CD4-positive, alpha-beta T cell treated with Interleukin-4 for 1 hour (primary cell): ENCODE measurements at regions not wholly inside any gene's neighbourhood (a gene's known extent, or its start where the extent isn't known, plus 50 kb on each side); places are given as distances from the start of the nearest gene placed in this dataset.

Experiments used
- DNase-seq, 2 donors: peaks; one replicate each; pipeline ENCODE4 v3.0.0-alpha.2; 2020 to 2022

DNA sequence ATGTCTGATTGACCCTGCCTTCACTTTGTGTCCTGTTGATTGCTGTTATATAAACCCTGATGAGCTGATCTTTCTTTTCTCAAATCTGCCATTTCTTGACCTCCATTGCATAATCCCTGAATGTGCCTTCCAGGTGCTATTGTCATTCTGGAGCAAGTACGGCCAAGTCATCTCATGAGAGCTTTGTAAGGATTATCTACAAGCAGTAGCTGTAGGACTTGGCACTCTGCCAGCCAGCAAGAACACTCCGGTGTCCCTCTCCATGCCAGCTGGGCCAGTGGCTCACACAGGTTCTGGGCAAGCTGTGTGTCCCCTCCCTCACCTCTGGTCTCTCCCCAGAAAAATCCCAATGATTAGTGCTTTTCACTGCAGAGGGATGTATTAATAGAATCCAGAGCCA, 348.1 kb downstream of the FOXO1 start:
- DNase-seq = no peak

DNA sequence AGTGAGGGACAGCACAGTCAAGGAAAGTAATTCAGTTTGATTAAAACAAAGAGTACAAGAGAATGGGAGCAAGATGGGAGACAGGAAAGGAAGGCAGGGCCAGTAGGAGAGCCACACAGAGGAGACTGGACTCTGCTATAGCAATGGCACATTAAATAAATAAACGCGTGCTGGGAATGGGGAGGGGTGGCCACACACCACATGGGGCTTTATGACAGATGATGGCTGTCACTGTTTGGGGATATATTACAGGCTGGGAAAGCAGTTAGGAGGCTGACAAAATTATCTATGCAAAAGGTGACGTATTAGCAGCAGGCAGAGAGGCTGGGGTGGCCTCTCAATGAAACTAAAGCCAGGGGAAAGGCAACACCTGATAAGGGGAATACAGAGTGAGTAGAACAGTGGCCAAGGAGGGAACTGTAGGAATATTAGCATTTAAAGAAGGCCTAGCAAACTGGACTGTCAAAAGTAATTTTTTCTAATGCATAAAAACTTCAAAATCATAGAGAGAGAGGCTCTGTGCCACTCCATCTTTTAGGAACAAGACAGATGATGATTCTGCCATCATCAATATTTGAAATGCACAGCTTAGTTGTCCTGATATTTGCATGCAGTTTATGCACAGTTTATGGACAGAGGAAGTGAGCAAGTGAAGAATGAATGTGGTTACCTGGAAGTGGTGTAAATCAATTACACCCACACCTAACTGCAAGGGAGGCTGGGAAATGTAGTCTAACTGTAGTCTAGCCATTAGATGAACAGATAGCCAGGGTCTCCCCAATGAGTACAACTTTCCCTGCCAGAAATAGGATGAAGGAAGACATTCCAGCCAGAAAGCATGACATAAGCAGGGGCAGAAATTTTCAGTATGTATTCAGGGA, 346.5 kb downstream of the FOXO1 start:
- DNase-seq = peak in 1 of 2 donors; percentile 21

DNA sequence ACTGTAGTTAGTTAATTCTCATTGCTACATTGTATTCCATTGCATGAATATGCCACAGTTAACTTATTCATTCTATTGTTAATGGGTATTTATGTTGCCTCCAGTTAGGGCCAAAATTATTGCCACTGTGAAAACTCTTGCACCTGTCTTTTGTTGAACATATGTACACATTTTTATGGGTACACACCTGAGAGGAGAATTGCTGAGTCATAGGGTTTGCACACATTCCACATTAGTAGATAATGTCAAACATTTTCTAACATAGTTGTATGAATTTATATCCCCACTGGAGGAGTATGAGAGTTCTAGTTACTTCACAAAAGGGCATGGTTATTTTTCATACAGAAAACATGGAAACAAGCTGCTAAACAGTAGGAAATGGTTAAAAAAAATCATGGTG, 338.4 kb downstream of the FOXO1 start:
- DNase-seq = no peak

DNA sequence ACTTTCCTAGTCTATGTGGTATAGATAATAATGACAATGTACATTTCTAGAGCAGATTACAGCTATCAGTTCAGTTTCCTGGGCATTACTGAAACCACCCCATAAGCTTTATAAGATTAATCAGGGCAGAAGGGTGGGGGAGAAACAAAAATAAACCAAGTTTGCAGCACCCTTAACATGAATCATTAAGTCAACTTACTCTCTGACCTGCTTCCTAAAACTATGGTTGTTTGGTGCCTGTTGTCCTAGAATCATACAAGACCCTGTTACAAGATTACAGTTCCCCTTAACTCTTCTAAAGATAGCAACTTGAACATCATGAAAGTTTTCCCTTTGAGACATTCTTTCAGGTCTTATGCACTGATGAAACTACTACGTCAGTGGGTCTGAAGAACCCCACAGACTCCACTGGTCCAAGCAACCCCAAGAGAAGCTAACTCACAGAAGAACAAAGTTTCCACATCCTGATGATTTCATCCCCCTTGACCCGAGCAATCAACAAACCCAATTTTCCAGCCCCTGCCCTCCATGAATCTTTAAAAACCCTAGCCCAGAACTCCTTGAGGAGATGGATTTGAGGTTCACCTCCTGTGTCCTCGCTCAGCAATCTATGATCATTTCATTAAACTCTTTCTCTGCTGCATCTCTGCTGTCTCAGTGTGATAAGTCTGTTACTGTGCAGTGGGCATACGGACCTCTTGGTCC, 336.5 kb downstream of the FOXO1 start:
- no peak for DNase-seq

DNA sequence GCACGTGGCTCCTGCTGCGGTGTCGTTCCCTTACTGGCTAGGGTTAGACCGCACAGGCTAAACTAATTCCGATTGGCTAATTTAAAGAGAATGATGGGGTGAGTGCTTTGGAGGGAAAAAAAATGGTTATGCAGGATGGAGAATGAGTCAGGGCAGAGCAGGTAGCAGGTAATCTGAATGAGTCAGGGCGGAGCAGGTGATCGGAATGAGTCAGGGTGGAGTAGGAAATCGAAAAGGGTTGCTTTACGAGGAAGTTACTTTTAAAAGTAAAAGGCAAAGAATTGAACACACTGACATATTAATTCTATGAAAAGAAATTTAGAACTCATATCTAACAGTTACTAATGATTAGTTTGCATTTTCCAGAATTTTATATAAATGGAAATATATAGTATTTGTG, 335.5 kb downstream of the FOXO1 start:
- DNase-seq = no peak

GRCh38 chr13:40331802-40332201, 334.6 kb downstream of the FOXO1 start:
- DNase-seq = no peak

- no peak for DNase-seq
Observed at GRCh38 chr13:40333226-40333625, 333.2 kb downstream of the FOXO1 start.

DNA sequence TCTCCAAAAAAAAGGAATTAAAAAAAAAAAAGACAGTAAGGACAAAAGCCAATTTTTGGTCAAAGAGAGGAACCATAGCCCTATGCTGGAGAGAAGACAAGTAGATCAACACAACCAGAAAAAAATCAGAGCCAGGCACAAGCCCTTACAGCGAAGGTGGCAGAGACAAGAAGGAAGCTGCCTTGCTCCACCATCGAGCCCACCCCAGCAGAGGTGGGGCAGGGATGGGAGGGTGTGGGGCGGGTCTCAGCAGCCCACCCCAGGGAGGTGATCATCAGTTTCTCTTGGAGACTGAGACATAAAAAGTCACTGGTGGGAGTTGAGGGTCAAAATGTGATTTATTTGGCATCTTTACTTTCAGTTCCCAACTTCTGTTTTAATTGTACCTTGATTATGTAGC, 332.4 kb downstream of the FOXO1 start:
- no peak for DNase-seq

DNA sequence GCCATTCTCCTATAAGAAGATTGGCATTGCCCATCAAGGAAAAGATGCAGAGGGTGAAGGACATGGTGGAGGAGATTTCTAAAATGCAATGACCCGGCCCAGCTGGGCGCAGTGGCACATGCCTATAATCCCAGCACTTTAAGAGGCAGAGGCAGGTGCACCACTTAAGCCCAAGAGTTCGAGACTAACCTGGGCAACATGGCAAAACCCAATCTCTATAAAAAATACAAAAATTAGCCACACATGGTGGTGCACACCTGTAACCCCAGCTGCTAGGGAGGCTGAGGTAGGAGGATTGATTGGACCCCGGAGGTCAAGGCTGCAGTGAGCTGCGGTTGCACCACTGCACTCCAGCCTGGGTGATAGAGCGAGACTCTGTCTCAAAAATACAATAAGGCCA, 331.8 kb downstream of the FOXO1 start:
- no peak for DNase-seq

GRCh38 chr13:40336228-40337221, 329.9 kb downstream of the FOXO1 start:
- DNase-seq = no peak

GRCh38 chr13:40337651-40338050, 328.8 kb downstream of the FOXO1 start:
- no peak for DNase-seq

GRCh38 chr13:40338217-40338616, 328.2 kb downstream of the FOXO1 start:
- DNase-seq = no peak

DNA sequence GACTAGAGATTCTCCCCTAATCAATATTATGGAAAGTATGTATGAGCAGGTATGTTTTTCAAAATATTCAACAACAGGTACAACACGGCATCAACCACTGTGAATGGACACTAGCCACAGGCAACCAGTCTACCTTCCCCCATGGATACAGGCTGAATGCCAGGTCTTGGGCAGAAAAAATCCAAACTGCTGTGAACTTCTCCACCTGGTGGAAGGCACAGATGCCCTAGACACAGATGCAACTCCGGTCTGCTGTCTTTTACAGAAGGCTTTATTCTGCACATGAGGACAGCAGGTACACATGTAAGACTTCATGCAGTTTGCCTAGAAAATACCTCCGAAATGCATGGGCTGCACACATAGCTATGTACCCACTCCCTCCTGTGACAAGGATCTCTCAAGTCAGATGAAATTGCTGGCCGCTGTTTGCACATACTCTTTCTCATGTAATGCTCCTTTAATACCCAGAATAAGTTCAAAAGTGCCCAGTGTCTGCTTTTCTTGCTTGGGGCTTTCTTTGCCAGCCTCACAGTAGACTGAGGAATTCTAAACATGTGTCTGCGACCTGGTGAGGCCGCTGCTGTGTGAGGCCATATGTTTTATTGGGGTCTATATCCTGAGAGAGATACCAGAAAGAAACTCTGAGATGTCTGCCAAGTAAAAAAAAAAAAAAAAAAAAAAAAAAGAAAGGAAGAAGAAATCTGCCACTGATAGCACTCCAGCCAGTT, 325.9 kb downstream of the FOXO1 start:
- no peak for DNase-seq

DNA sequence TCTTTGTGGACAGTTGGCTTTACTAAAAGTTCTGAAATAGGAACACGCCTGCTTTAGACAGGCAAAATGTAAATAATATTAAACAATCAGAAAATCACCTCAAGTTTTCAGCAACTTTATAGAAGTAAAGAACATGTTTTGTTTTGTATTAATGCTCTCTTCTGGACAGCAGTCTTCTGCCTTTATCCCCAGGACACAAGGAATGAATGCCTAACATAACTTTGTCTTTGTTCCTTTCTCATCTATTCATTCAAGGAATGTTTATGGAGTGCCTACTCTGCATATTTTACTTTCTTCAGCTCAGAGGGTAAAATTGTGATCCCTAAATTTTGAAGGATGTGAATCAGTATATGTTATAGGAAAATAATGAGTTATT, 325.4 kb downstream of the FOXO1 start:
- DNase-seq = no peak

DNA sequence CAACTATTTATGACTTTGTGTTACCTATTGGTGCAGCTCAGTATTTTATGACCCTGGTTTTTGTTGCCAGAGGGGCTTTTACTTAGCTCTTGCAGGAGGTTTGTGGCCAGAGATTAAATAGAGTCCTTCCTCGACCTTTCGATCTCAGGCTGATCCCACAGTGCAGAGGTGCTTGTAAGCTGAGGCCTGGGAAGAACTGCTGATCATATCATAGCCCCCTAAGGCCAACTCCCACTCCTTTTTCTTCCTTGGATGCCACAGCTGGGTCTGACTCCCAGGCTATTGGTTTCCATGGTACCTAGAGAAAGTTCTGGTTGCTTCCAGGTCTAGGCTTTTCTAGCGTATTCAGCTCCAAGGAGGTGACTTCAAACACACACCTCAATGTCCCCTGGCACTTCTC, 324.9 kb downstream of the FOXO1 start:
- DNase-seq = no peak

- no peak for DNase-seq
Observed at GRCh38 chr13:40342461-40342860, 324.0 kb downstream of the FOXO1 start.

DNA sequence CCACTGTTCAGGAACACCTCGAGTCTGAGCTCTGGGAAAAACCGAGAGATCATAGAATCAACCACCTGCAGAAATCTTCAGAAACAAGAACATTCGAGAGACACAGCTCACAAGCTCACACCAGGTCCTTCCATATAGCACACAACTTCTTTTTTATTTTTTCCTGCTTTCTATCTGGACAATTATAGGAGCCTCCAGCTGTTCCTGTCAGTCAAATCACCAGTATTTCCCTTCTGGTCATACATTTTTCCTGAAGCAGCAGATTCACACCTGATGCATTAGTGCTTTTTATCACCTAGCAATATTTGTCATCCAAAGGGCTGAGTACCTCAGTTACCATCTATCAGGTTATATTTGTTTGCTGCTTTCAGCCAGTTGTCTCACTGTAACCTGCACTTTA, 323.5 kb downstream of the FOXO1 start:
- no peak for DNase-seq

- DNase-seq = no peak
Observed at GRCh38 chr13:40343550-40344269, 322.7 kb downstream of the FOXO1 start.

GRCh38 chr13:40344270-40345148, 321.9 kb downstream of the FOXO1 start:
- no peak for DNase-seq

- no peak for DNase-seq
Observed at GRCh38 chr13:40345149-40345514, 321.3 kb downstream of the FOXO1 start.
